ENCODE measurements at regions not wholly inside any gene's neighbourhood (a gene's known extent, or its start where the extent isn't known, plus 50 kb on each side); places are given as distances from the start of the nearest gene placed in this dataset.

- TF ChIP-seq POLR2A (IDR thresholded peaks at IDR 0.05): no peak
- TF ChIP-seq, protein P1, sequence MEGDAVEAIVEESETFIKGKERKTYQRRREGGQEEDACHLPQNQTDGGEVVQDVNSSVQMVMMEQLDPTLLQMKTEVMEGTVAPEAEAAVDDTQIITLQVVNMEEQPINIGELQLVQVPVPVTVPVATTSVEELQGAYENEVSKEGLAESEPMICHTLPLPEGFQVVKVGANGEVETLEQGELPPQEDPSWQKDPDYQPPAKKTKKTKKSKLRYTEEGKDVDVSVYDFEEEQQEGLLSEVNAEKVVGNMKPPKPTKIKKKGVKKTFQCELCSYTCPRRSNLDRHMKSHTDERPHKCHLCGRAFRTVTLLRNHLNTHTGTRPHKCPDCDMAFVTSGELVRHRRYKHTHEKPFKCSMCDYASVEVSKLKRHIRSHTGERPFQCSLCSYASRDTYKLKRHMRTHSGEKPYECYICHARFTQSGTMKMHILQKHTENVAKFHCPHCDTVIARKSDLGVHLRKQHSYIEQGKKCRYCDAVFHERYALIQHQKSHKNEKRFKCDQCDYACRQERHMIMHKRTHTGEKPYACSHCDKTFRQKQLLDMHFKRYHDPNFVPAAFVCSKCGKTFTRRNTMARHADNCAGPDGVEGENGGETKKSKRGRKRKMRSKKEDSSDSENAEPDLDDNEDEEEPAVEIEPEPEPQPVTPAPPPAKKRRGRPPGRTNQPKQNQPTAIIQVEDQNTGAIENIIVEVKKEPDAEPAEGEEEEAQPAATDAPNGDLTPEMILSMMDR (IDR thresholded peaks at IDR 0.05): no peak
Observed at GRCh38 chr4:96097040-96097607, 257.2 kb downstream of the PDHA2 start.
